IMR-90 (cell line): ENCODE measurements at regions not wholly inside any gene's neighbourhood (a gene's known extent, or its start where the extent isn't known, plus 50 kb on each side); places are given as distances from the start of the nearest gene placed in this dataset.

Source experiments
- ATAC-seq: fragments of 200-7000 bp; cut with Tn5 transposase; 2 replicates; pipeline ENCODE4 v1.9.1; 2020; ENCODE audit warnings: low read depth, mild to moderate bottlenecking, moderate library complexity
- BruUV-seq: library from RNA; stranded (reverse); fragments of 400-500 nt; replicated peaks from 2 replicates; lab custom pipeline; 2021; lab: Mats Ljungman, UMichigan
- CTCF ChIA-PET: fragments of 300-600 bp; formaldehyde crosslinking; extraction: SDS; loops from one replicate; lab custom pipeline; 2021; ENCODE audit warnings: antibody characterized with exemption; lab: Yijun Ruan, JAX
- POLR2A ChIA-PET: fragments of 300-600 bp; sonication (Branson Sonifier 250); formaldehyde crosslinking; loops from one replicate; lab custom pipeline; 2022; ENCODE audit warnings: antibody characterized with exemption; ENCODE audit not compliant: unreplicated experiment; lab: Charles Lee
- DNase-seq: peaks from one replicate; pipeline ENCODE4 v3.0.0; 2013
- H2AFZ ChIP-seq: replicated peaks from 2 replicates; pipeline ENCODE3; 2013; ENCODE audit warnings: low read length, mild to moderate bottlenecking; ENCODE audit not compliant: poor library complexity
- H2AK5ac ChIP-seq: 2 replicates; pipeline ENCODE4 v1.6.1; 2013; ENCODE audit warnings: low read depth, low read length, inconsistent platforms
- H2AK9ac ChIP-seq: replicated peaks from 2 replicates; pipeline ENCODE3; 2013; ENCODE audit warnings: mild to moderate bottlenecking, low read depth, low read length, moderate library complexity; ENCODE audit not compliant: poor library complexity
- H2BK120ac ChIP-seq: 2 replicates; pipeline ENCODE4 v1.6.1; 2013; ENCODE audit warnings: low read depth, low read length, inconsistent platforms
- H2BK15ac ChIP-seq: 3 replicates; pipeline ENCODE4 v1.6.1; 2013; ENCODE audit warnings: low read depth, low read length, inconsistent platforms
- H2BK20ac ChIP-seq: 2 replicates; pipeline ENCODE4 v1.6.1; 2013; ENCODE audit warnings: low read depth, mild to moderate bottlenecking, inconsistent platforms, low read length, moderate library complexity
- H2BK5ac ChIP-seq: 2 replicates; pipeline ENCODE4 v1.6.1; 2013; ENCODE audit warnings: mild to moderate bottlenecking, low read depth, low read length, inconsistent platforms; ENCODE audit not compliant: poor library complexity, severe bottlenecking
- H3K14ac ChIP-seq: replicated peaks from 2 replicates; pipeline ENCODE4 v1.6.1; 2013; ENCODE audit warnings: low read depth, low read length, inconsistent platforms
- H3K18ac ChIP-seq: 2 replicates; pipeline ENCODE4 v1.6.1; 2013; ENCODE audit warnings: low read depth, low read length, control low read depth
- H3K23ac ChIP-seq: 2 replicates; pipeline ENCODE4 v1.6.1; 2013; ENCODE audit warnings: low read depth, low read length, inconsistent platforms
- H3K27ac ChIP-seq: 2 replicates; pipeline ENCODE4 v1.5.1; 2013; ENCODE audit warnings: mild to moderate bottlenecking, control low read depth, low read length; ENCODE audit not compliant: insufficient read depth
- H3K27me3 ChIP-seq: 2 replicates; pipeline ENCODE4 v1.6.1; 2013; ENCODE audit warnings: low read length; ENCODE audit not compliant: control insufficient read depth, insufficient read depth
- H3K36me3 ChIP-seq: 2 replicates; pipeline ENCODE4 v1.6.1; 2013; ENCODE audit warnings: low read length, mixed read lengths; ENCODE audit not compliant: control insufficient read depth, insufficient read depth
- H3K4ac ChIP-seq: 2 replicates; pipeline ENCODE4 v1.6.1; 2013; ENCODE audit warnings: low read depth, low read length, inconsistent platforms
- H3K4me1 ChIP-seq: 2 replicates; pipeline ENCODE4 v1.6.1; 2013; ENCODE audit warnings: low read length, mixed read lengths; ENCODE audit not compliant: control insufficient read depth, insufficient read depth
- H3K4me2 ChIP-seq: 2 replicates; pipeline ENCODE4 v1.6.1; 2013; ENCODE audit warnings: low read depth, mild to moderate bottlenecking, control low read depth, low read length, moderate library complexity
- H3K4me3 ChIP-seq: 2 replicates; pipeline ENCODE4 v1.5.1; 2013; ENCODE audit warnings: low read depth, mild to moderate bottlenecking, control low read depth, low read length, moderate library complexity; ENCODE audit not compliant: insufficient read depth
- H3K56ac ChIP-seq: 2 replicates; pipeline ENCODE4 v1.6.1; 2013; ENCODE audit warnings: low read length, inconsistent platforms; ENCODE audit not compliant: insufficient read depth; ENCODE audit errors: extremely low read depth
- H3K79me1 ChIP-seq, 2 experiments: 2 replicates each; pipeline ENCODE4 v1.6.1; 2013; ENCODE audit warnings: low read length in 2 of 2, inconsistent platforms in 1 of 2, low read depth in 1 of 2
- H3K9ac ChIP-seq: 2 replicates; pipeline ENCODE4 v1.6.1; 2013; ENCODE audit warnings: low read depth, low read length, control low read depth
- H3K9me1 ChIP-seq: 2 replicates; pipeline ENCODE4 v1.6.1; 2013; ENCODE audit warnings: low read length, inconsistent platforms; ENCODE audit not compliant: insufficient read depth
- H3K9me3 ChIP-seq: 2 replicates; pipeline ENCODE4 v1.6.1; 2013; ENCODE audit warnings: low read length; ENCODE audit not compliant: control insufficient read depth, insufficient read depth
- H4K20me1 ChIP-seq: 2 replicates; pipeline ENCODE4 v1.6.1; 2013; ENCODE audit warnings: low read length, inconsistent platforms; ENCODE audit not compliant: insufficient read depth
- H4K5ac ChIP-seq: 2 replicates; pipeline ENCODE4 v1.6.1; 2013; ENCODE audit warnings: mild to moderate bottlenecking, low read depth, low read length, control low read depth
- H4K8ac ChIP-seq, 2 experiments: 2 replicates each; pipeline ENCODE4 v1.6.1; 2013; ENCODE audit warnings: low read depth in 2 of 2, low read length in 2 of 2, control low read depth in 1 of 2, inconsistent platforms in 1 of 2
- H4K91ac ChIP-seq: 2 replicates; pipeline ENCODE4 v1.6.1; 2013; ENCODE audit warnings: low read depth, low read length, inconsistent platforms; ENCODE audit not compliant: insufficient read depth
- CEBPB ChIP-seq: IDR thresholded peaks from 2 replicates; pipeline ENCODE4 v1.6.1; 2012; ENCODE audit warnings: low read depth, low read length, improper control_type of control experiment
- CTCF ChIP-seq: conservative IDR thresholded peaks from 2 replicates; pipeline ENCODE4 v1.5.1; 2012; ENCODE audit warnings: mild to moderate bottlenecking, low read depth, low read length, improper control_type of control experiment
- ELK1 ChIP-seq: fragments of 150-350 bp; IDR thresholded peaks from 2 replicates; pipeline ENCODE4 v1.6.1; 2016; ENCODE audit warnings: low read depth, mild to moderate bottlenecking, low read length, moderate library complexity, borderline replicate concordance
- MAZ ChIP-seq: IDR thresholded peaks from 2 replicates; pipeline ENCODE4 v1.6.1; 2012; ENCODE audit warnings: low read depth, mild to moderate bottlenecking, low read length, improper control_type of control experiment, moderate library complexity, borderline replicate concordance
- NFE2L2 ChIP-seq: fragments of 150-350 bp; IDR thresholded peaks from 2 replicates; pipeline ENCODE4 v1.6.1; 2016; ENCODE audit warnings: low read depth, mild to moderate bottlenecking, low read length
- POLR2A ChIP-seq: IDR thresholded peaks from 2 replicates; pipeline ENCODE4 v1.6.1; 2012; ENCODE audit warnings: mild to moderate bottlenecking, low read depth, low read length
- RAD21 ChIP-seq: IDR thresholded peaks from 2 replicates; pipeline ENCODE4 v1.6.1; 2012; ENCODE audit warnings: low read length, improper control_type of control experiment
- RCOR1 ChIP-seq: IDR thresholded peaks from 2 replicates; pipeline ENCODE4 v1.6.1; 2012; ENCODE audit warnings: mild to moderate bottlenecking, low read length, improper control_type of control experiment; ENCODE audit not compliant: insufficient replicate concordance
- RFX5 ChIP-seq: IDR thresholded peaks from 2 replicates; pipeline ENCODE4 v1.8.0; 2012; ENCODE audit warnings: low read depth, mild to moderate bottlenecking, low read length, moderate library complexity
- SMC3 ChIP-seq: fragments of 150-350 bp; IDR thresholded peaks from 2 replicates; pipeline ENCODE4 v1.6.1; 2016; ENCODE audit warnings: low read depth, mild to moderate bottlenecking, antibody characterized with exemption, low read length, moderate library complexity
- WGBS, 2 experiments: methylation state at CpG; one replicate each; pipeline versions ENCODE4 v1.1.5 to v1.1.7; 2013; ENCODE audit warnings: missing lambda C conversion rate in 2 of 2; ENCODE audit not compliant: insufficient read length in 1 of 2; ENCODE audit errors: extremely low coverage in 2 of 2; 5-methylcytosine and 5-hydroxymethylcytosine counted together
- dilution Hi-C: fragments of 300-500 bp; cut with HindIII; formaldehyde crosslinking; loops from one replicate; pipeline ENCODE4 v1.14.3; 2018; ENCODE audit warnings: low sequenced_read_pairs; ENCODE audit not compliant: unreplicated experiment
- in situ Hi-C: fragments of 300-500 bp; cut with MboI; formaldehyde crosslinking; loops from 3 replicates; pipeline ENCODE4 v1.14.3; 2019; ENCODE audit warnings: low sequenced_read_pairs, inconsistent platforms, mixed read lengths
- intact Hi-C: fragments of 100-400 bp; cut with micrococcal nuclease; formaldehyde crosslinking; loops from 2 replicates; pipeline ENCODE4 v1.10.0; 2022

GRCh38 chr5:158378931-158379330 is 520.0 kb upstream of the CLINT1 start:
- TF ChIP-seq NFE2L2 (no peak), SMC3 (no peak), CTCF (no peak), POLR2A (no peak), RCOR1 (no peak), MAZ (no peak), CEBPB (no peak), ELK1 (no peak), RFX5 (no peak), RAD21 (no peak)
- peaks cover 5% of the 10 kb centered on the region for H3K4me1 ChIP-seq
- no peaks in the 10 kb centered on the region for H4K20me1 ChIP-seq
- no CpG with 5 or more reads among the region's 4 CpGs for WGBS, 2 experiments
- H3K18ac ChIP-seq: no peak overlapping the region
- ATAC-seq (no peak), DNase-seq (no peak)
- ChIA-PET POLR2A (no interaction called here), CTCF (no interaction called here)
- intact Hi-C loops (no loop called here), in situ Hi-C loops (no loop called here), dilution Hi-C loops (no loop called here)
- H2BK5ac ChIP-seq: no peak overlapping the region
- peaks cover 2% of the 10 kb centered on the region for H3K9me3 ChIP-seq
- no peak overlapping the region for H4K91ac ChIP-seq
- no peak overlapping the region for H2AK9ac ChIP-seq
- peaks cover 3% of the 10 kb centered on the region; the same call in 1 of the 2 replicates for H3K9me1 ChIP-seq
- no peak overlapping the region for H4K8ac ChIP-seq
- H2AK5ac ChIP-seq: no peak overlapping the region
- H3K56ac ChIP-seq: no peak overlapping the region
- no peak overlapping the region for H3K9ac ChIP-seq
- H3K4me2 ChIP-seq: no peak overlapping the region
- H3K36me3 ChIP-seq: no peaks in the 10 kb centered on the region
- no peak overlapping the region for H4K5ac ChIP-seq
- H2BK120ac ChIP-seq: no peak overlapping the region
- H2AFZ ChIP-seq: no peak overlapping the region
- H3K27me3 ChIP-seq: no peaks in the 10 kb centered on the region; the same call in 1 of the 2 replicates
- H3K27ac ChIP-seq: no peak overlapping the region
- H2BK20ac ChIP-seq: no peak overlapping the region
- H3K4me3 ChIP-seq: no peak overlapping the region
- H2BK15ac ChIP-seq: no peak overlapping the region
- no peak overlapping the region for H3K23ac ChIP-seq
- no TSS peak for BruUV-seq
- H3K4ac ChIP-seq: no peak overlapping the region
- no peaks in the 10 kb centered on the region for H3K79me1 ChIP-seq
- H3K14ac ChIP-seq: no peak overlapping the region
